ENCODE measurements at regions not wholly inside any gene's neighbourhood (a gene's known extent, or its start where the extent isn't known, plus 50 kb on each side); places are given as distances from the start of the nearest gene placed in this dataset.

DNA sequence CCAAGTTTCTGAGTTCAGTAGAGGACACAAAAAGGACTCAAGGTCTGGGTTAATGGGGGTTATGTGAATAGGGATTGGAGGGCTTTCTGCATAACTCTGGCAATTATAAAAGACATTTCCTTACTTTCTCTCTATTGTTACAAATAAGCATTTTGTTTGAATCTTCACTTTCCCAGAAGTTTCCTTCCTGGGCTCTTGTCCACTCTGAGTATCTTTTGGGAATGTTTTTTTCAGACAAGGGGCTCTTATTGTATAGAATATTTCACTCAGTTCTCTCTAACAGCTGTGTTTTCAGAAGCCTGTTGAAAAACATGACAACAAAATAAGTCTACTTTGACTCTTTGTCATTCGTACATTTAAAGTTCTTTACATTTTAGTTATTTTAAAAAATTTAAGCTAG lies 57.6 kb upstream of the MAP9 start:
- TF ChIP-seq, protein P1, sequence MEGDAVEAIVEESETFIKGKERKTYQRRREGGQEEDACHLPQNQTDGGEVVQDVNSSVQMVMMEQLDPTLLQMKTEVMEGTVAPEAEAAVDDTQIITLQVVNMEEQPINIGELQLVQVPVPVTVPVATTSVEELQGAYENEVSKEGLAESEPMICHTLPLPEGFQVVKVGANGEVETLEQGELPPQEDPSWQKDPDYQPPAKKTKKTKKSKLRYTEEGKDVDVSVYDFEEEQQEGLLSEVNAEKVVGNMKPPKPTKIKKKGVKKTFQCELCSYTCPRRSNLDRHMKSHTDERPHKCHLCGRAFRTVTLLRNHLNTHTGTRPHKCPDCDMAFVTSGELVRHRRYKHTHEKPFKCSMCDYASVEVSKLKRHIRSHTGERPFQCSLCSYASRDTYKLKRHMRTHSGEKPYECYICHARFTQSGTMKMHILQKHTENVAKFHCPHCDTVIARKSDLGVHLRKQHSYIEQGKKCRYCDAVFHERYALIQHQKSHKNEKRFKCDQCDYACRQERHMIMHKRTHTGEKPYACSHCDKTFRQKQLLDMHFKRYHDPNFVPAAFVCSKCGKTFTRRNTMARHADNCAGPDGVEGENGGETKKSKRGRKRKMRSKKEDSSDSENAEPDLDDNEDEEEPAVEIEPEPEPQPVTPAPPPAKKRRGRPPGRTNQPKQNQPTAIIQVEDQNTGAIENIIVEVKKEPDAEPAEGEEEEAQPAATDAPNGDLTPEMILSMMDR (conservative IDR thresholded peaks at IDR 0.05), result no peak
- no peak for TF ChIP-seq ZFX (IDR thresholded peaks at IDR 0.05)

Measured in C4-2B (cell line).